HepG2 (cell line): ENCODE measurements at regions not wholly inside any gene's neighbourhood (a gene's known extent, or its start where the extent isn't known, plus 50 kb on each side); places are given as distances from the start of the nearest gene placed in this dataset.

Experiments used
- ATAC-seq: fragments of 200-7000 bp; cut with Tn5 transposase; 3 replicates; pipeline ENCODE4 v1.9.1; 2020; ENCODE audit warnings: mild to moderate bottlenecking, moderate library complexity
- BruUV-seq: library from RNA; stranded (reverse); fragments of 400-500 nt; replicated peaks from 2 replicates; lab custom pipeline; 2021; lab: Mats Ljungman, UMichigan
- CTCF ChIA-PET: fragments of 300-600 bp; formaldehyde crosslinking; extraction: SDS; loops from one replicate; lab custom pipeline; 2021; ENCODE audit warnings: low total read pairs, inconsistent platforms, low intra/inter-chr PET ratio; lab: Yijun Ruan, JAX
- POLR2A ChIA-PET: fragments of 350-600 bp; sonication (Branson Sonifier 250); formaldehyde crosslinking; loops from one replicate; lab custom pipeline; 2020; ENCODE audit warnings: antibody characterized with exemption, inconsistent platforms; lab: Yijun Ruan, JAX
- DNase-seq: peaks from one replicate; pipeline ENCODE4 v3.0.0-alpha.2; 2015; ENCODE audit warnings: low spot score
- FAIRE-seq: peaks from 3 replicates; lab custom pipeline; 2011; peaks lifted over from hg19 to GRCh38; lab: Jason Lieb, UNC
- H2AFZ ChIP-seq: one replicate; pipeline ENCODE4 v1.6.1; 2011; ENCODE audit warnings: low read length, inconsistent platforms
- H3K27ac ChIP-seq: fragments of 300-600 bp; 3 replicates; pipeline ENCODE4 v1.8.0; 2011; ENCODE audit warnings: mixed run types, mild to moderate bottlenecking, mixed read lengths, low read length, inconsistent platforms; ENCODE audit not compliant: insufficient read depth; ENCODE audit errors: extremely low read length
- H3K27me3 ChIP-seq, 2 experiments: fragments of 200-600 bp in 1 of 2; 2 replicates in 1 of 2; 3 replicates in 1 of 2; pipeline versions ENCODE4 v1.6.0 to v1.8.0; 2011; ENCODE audit warnings: low read length in 2 of 2, mild to moderate bottlenecking in 2 of 2, moderate library complexity in 2 of 2, inconsistent platforms in 1 of 2; ENCODE audit not compliant: insufficient read depth in 2 of 2, control insufficient read depth in 1 of 2
- H3K36me3 ChIP-seq, 2 experiments: fragments of 200-600 bp in 1 of 2; replicated peaks in 1 of 2; 2 replicates in 1 of 2; 3 replicates in 1 of 2; pipeline versions ENCODE4 v1.5.1 to v1.8.0; 2011; ENCODE audit warnings: low read length in 2 of 2, inconsistent platforms in 1 of 2; ENCODE audit not compliant: insufficient read depth in 2 of 2, control insufficient read depth in 1 of 2
- H3K4me1 ChIP-seq: 2 replicates; pipeline ENCODE4 v1.5.1; 2012; ENCODE audit warnings: low read length, inconsistent platforms; ENCODE audit not compliant: insufficient read depth
- H3K4me2 ChIP-seq: 2 replicates; pipeline ENCODE4 v1.6.0; 2011; ENCODE audit warnings: low read depth, low read length, inconsistent platforms
- H3K4me3 ChIP-seq, 3 experiments: fragments of 200-600 bp in 1 of 3; sonication (generic), shearing (Covaris generic) in 1 of 3; replicated peaks in 1 of 3; 2 replicates each; pipeline ENCODE4 v1.5.1; 2011 to 2016; ENCODE audit warnings: low read length in 3 of 3, inconsistent platforms in 2 of 3, low read depth in 2 of 3, mild to moderate bottlenecking in 2 of 3, control low read depth in 1 of 3, mixed read lengths in 1 of 3; ENCODE audit not compliant: insufficient read depth in 1 of 3
- H3K79me2 ChIP-seq: one replicate; pipeline ENCODE4 v1.6.1; 2011; ENCODE audit warnings: low read length, inconsistent platforms; ENCODE audit not compliant: insufficient read depth
- H3K9ac ChIP-seq: 2 replicates; pipeline ENCODE4 v1.6.0; 2011; ENCODE audit warnings: mild to moderate bottlenecking, low read depth, low read length, inconsistent platforms; ENCODE audit not compliant: insufficient read depth
- H3K9me3 ChIP-seq: 2 replicates; pipeline ENCODE4 v1.5.1; 2012; ENCODE audit warnings: mild to moderate bottlenecking, low read length
- H4K20me1 ChIP-seq: 2 replicates; pipeline ENCODE4 v1.6.0; 2011; ENCODE audit warnings: inconsistent platforms, mild to moderate bottlenecking, low read length, moderate library complexity; ENCODE audit not compliant: insufficient read depth
- GABPB1 ChIP-seq: IDR thresholded peaks from 2 replicates; pipeline ENCODE4 v1.6.1; 2016; ENCODE audit warnings: mild to moderate bottlenecking, missing genetic modification reagents, moderate library complexity, missing compliant biosample characterization
- HOXA9 ChIP-seq: sonication (generic); formaldehyde crosslinking; IDR thresholded peaks from 2 replicates; pipeline ENCODE4 v1.8.1; 2022; ENCODE audit warnings: missing genetic modification reagents, mild to moderate bottlenecking, moderate library complexity, borderline replicate concordance
- KAT2B ChIP-seq: fragments of 150-350 bp; IDR thresholded peaks from 2 replicates; pipeline ENCODE4 v1.6.1; 2014; ENCODE audit warnings: low read depth, low read length, borderline replicate concordance
- STAT5B ChIP-seq: sonication (generic); formaldehyde crosslinking; IDR thresholded peaks from 2 replicates; pipeline ENCODE4 v1.4.0; 2020; ENCODE audit warnings: missing genetic modification reagents
- in situ Hi-C: cut with HindIII; loops from 2 replicates; pipeline ENCODE4 v1.10.0; 2017; ENCODE audit warnings: low pct_unique_long_range_greater_than_20kb; ENCODE audit not compliant: extremely low pct_ligation_motif_present
- intact Hi-C: fragments of 100-400 bp; cut with micrococcal nuclease; formaldehyde crosslinking; loops from one replicate; pipeline ENCODE4 v1.10.0; 2022; ENCODE audit not compliant: unreplicated experiment
- TF ChIP-seq, protein P1 (sequence below): sonication (generic); formaldehyde crosslinking; IDR thresholded peaks from 2 replicates; pipeline ENCODE4 v1.5.0; 2020; ENCODE audit warnings: missing genetic modification reagents, mild to moderate bottlenecking, borderline replicate concordance
- TF ChIP-seq, protein P2 (sequence below): IDR thresholded peaks from 2 replicates; pipeline ENCODE4 v1.6.1; 2016; ENCODE audit warnings: low read depth, borderline replicate concordance
- TF ChIP-seq, protein P3 (sequence below): sonication (generic); formaldehyde crosslinking; IDR thresholded peaks from 2 replicates; pipeline ENCODE4 v1.4.0; 2020; ENCODE audit warnings: missing genetic modification reagents

DNA sequence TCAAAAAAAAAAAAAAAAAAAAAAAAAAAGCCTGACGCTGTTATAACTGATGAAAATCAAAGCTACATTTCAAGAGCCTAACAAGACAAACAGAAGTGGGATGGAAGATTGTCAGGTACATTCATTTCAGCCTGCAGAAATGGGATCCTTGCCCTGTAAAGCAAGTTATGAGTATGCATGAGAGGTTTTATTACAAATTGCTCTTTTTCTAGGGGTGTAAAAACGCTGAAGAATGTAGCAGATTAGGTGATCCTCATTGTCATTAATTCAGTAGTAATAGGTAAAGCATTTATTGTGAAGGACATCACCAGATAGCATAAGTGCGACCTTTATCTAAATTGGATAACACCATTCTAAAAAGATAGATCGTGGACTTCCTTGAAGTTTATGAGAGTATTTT lies 208.3 kb downstream of the KCNJ2 start (continued):
- TF ChIP-seq, protein P1, sequence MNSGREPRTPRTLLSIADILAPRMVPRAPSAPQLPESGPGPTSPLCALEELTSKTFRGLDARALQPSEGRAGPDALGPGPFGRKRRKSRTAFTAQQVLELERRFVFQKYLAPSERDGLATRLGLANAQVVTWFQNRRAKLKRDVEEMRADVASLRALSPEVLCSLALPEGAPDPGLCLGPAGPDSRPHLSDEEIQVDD (CRISPR knock-in tag): no peak
- TF ChIP-seq GABPB1 (CRISPR knock-in tag) (no peak), HOXA9 (CRISPR knock-in tag) (no peak)
- TF ChIP-seq, protein P2, sequence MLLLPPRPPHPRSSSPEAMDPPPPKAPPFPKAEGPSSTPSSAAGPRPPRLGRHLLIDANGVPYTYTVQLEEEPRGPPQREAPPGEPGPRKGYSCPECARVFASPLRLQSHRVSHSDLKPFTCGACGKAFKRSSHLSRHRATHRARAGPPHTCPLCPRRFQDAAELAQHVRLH (CRISPR knock-in tag): no peak

DNA sequence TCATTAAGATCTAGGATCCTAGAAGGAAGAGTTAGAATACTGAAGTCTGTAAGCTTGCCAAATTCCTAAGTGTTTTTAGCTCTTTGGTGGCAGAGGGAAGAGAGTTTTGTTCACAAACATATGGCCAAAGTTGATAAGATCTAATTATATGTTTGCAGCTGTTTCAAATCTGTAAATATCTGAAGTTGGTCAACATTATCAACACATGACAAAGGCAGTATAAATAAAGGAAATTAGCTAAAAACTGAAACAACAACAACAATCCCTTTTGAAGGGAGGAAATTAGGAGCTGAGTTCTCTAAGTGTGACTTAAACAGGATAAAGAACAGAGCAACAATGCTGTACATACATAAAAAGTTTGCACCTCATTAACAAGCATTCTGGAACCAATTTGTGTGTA lies 208.7 kb downstream of the KCNJ2 start:
- DNase-seq: no peak
- intact Hi-C loops: no loop called here
- H4K20me1 ChIP-seq: no peaks in the 10 kb centered on the region
- H3K79me2 ChIP-seq: no peaks in the 10 kb centered on the region
- ChIA-PET POLR2A (no interaction called here), CTCF (no interaction called here)
- TF ChIP-seq, protein P3, sequence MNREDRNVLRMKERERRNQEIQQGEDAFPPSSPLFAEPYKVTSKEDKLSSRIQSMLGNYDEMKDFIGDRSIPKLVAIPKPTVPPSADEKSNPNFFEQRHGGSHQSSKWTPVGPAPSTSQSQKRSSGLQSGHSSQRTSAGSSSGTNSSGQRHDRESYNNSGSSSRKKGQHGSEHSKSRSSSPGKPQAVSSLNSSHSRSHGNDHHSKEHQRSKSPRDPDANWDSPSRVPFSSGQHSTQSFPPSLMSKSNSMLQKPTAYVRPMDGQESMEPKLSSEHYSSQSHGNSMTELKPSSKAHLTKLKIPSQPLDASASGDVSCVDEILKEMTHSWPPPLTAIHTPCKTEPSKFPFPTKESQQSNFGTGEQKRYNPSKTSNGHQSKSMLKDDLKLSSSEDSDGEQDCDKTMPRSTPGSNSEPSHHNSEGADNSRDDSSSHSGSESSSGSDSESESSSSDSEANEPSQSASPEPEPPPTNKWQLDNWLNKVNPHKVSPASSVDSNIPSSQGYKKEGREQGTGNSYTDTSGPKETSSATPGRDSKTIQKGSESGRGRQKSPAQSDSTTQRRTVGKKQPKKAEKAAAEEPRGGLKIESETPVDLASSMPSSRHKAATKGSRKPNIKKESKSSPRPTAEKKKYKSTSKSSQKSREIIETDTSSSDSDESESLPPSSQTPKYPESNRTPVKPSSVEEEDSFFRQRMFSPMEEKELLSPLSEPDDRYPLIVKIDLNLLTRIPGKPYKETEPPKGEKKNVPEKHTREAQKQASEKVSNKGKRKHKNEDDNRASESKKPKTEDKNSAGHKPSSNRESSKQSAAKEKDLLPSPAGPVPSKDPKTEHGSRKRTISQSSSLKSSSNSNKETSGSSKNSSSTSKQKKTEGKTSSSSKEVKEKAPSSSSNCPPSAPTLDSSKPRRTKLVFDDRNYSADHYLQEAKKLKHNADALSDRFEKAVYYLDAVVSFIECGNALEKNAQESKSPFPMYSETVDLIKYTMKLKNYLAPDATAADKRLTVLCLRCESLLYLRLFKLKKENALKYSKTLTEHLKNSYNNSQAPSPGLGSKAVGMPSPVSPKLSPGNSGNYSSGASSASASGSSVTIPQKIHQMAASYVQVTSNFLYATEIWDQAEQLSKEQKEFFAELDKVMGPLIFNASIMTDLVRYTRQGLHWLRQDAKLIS (CRISPR knock-in tag): no peak
- no peak for TF ChIP-seq KAT2B
- TF ChIP-seq STAT5B (CRISPR knock-in tag): no peak
- H3K4me2 ChIP-seq: no peak overlapping the region
- H3K27ac ChIP-seq: no peak overlapping the region
- H3K36me3 ChIP-seq: no peaks in the 10 kb centered on the region
- no TSS peak for BruUV-seq
- H3K4me3 ChIP-seq: no peak overlapping the region
- H3K9ac ChIP-seq: no peak overlapping the region
- no peak for ATAC-seq
- H2AFZ ChIP-seq: no peak overlapping the region
- in situ Hi-C loops: no loop called here
- FAIRE-seq: no peak
- peaks cover 79% of the 10 kb centered on the region for H3K9me3 ChIP-seq
- no peaks in the 10 kb centered on the region for H3K4me1 ChIP-seq
- H3K27me3 ChIP-seq: no peaks in the 10 kb centered on the region
